Stomach (tissue), 4 donors: ENCODE measurements at regions not wholly inside any gene's neighbourhood (a gene's known extent, or its start where the extent isn't known, plus 50 kb on each side); places are given as distances from the start of the nearest gene placed in this dataset.

Experiments used
- POLR2A ChIP-seq, 4 donors: fragments of 450-650 bp; IDR thresholded peaks; one replicate each; pipeline ENCODE4 v1.6.1; 2016; ENCODE audit warnings: antibody characterized with exemption in 4 of 4, control low read depth in 2 of 4, mild to moderate bottlenecking in 1 of 4, moderate library complexity in 1 of 4
- TF ChIP-seq, protein P1 (sequence below), 7 experiments: fragments of 450-650 bp in 4 of 7; fragments of 200-600 bp in 3 of 7; sonication (generic) in 3 of 7; IDR thresholded peaks; one replicate each; pipeline ENCODE4 v1.5.1; 2016 to 2019; ENCODE audit warnings: antibody characterized with exemption in 7 of 7, control low read depth in 2 of 7, mild to moderate bottlenecking in 1 of 7

DNA sequence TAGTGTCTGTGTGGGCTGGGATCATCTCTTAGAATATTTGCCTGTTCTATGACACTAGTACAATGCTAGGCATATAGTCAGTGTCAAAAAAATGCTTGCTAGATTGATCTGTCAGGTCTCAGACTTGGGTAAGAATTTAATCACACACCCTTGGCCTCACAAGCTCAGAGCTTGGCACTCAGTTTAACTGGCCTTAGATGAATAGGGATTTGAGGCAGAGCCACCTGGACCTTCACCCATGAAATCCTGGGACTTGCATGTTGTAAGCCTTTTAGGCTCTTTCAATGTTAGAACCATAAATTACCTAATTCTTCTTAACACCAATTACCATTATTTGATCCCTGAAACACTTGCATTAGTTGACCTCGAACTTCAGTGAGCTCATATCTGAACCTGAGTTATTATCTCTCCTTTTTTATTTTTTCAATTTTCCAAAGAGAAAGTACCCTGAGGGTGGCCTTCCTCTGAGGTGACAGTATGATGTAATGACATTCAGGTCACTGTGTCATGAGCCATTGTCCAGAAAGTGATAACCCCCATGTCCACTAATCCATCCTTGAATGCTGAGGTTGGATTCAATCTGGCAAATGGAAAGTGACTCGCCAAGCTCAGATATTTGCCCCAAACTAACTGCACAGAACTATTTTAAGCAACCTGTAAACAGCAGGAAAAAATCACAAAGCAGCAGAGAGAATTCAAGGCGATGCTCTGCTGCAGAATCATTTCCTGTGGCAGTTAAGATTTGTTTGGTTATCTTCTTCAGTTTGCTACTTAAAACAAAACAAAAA is 615.2 kb upstream of the NR2F2 start:
- TF ChIP-seq, protein P1, sequence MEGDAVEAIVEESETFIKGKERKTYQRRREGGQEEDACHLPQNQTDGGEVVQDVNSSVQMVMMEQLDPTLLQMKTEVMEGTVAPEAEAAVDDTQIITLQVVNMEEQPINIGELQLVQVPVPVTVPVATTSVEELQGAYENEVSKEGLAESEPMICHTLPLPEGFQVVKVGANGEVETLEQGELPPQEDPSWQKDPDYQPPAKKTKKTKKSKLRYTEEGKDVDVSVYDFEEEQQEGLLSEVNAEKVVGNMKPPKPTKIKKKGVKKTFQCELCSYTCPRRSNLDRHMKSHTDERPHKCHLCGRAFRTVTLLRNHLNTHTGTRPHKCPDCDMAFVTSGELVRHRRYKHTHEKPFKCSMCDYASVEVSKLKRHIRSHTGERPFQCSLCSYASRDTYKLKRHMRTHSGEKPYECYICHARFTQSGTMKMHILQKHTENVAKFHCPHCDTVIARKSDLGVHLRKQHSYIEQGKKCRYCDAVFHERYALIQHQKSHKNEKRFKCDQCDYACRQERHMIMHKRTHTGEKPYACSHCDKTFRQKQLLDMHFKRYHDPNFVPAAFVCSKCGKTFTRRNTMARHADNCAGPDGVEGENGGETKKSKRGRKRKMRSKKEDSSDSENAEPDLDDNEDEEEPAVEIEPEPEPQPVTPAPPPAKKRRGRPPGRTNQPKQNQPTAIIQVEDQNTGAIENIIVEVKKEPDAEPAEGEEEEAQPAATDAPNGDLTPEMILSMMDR (IDR thresholded peaks at IDR 0.05) = no peak
- no peak for TF ChIP-seq POLR2A (IDR thresholded peaks at IDR 0.05)
